ENCODE measurements at regions not wholly inside any gene's neighbourhood (a gene's known extent, or its start where the extent isn't known, plus 50 kb on each side); places are given as distances from the start of the nearest gene placed in this dataset.

DNA sequence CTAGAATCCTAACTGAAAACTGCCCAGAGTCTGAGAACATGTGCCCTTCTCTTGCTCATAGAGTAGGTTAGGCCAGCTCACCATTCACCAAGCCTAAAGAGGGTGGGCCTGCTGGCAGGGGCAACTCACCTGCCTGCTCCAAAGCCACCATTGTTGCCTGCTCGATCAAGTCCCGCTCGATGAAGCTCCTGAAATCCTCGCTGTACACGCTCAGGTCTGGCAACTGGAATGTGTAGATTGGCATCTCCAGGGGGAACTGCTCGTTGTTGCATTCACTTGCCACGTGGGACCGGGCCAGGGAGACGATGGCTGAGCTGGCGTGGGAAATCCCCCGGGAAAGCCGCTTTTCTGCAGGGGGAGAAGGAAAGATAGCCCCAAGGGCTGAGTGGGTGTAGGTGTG is 232.2 kb downstream of the KLF13 start:
- Histone ChIP-seq H3K9ac (ENCODE audit: low read depth, low read length) (no peak overlapping the region), H3K4me3 (ENCODE audit: low read depth, low read length) (no peak overlapping the region), H3K9me3 (ENCODE audit: control insufficient read depth, insufficient read depth, low read length) (no peaks in the 10 kb centered on the region), H3K4me1 (ENCODE audit: control insufficient read depth, insufficient read depth, low read length) (no peaks in the 10 kb centered on the region), H3K27me3 (ENCODE audit: control insufficient read depth, insufficient read depth, low read length) (no peaks in the 10 kb centered on the region), H3K36me3 (ENCODE audit: control insufficient read depth, insufficient read depth, low read length) (no peaks in the 10 kb centered on the region)

DNA sequence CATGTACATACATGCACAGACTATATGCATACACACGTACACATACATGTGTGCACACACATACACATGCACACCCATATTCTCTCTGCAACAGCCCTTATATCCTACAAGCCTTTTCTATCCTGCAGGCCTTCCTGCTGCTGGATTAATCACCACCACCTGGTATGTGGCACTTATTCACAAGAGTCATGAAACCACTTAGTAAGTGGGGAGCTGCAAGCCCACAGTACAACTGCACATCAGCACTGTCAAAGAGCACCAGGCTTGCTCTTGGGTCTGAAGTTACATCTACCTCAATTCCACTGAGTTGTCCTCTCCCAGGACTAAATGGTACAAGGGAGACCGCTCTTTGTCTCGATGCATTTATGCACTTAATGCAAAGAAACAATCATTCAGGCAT is 233.2 kb downstream of the KLF13 start:
- Histone ChIP-seq H3K36me3 (ENCODE audit: control insufficient read depth, insufficient read depth, low read length) (no peaks in the 10 kb centered on the region), H3K4me1 (ENCODE audit: control insufficient read depth, insufficient read depth, low read length) (no peaks in the 10 kb centered on the region), H3K9ac (ENCODE audit: low read depth, low read length) (no peak overlapping the region), H3K27me3 (ENCODE audit: control insufficient read depth, insufficient read depth, low read length) (no peaks in the 10 kb centered on the region), H3K4me3 (ENCODE audit: low read depth, low read length) (no peak overlapping the region), H3K9me3 (ENCODE audit: control insufficient read depth, insufficient read depth, low read length) (no peaks in the 10 kb centered on the region)

DNA sequence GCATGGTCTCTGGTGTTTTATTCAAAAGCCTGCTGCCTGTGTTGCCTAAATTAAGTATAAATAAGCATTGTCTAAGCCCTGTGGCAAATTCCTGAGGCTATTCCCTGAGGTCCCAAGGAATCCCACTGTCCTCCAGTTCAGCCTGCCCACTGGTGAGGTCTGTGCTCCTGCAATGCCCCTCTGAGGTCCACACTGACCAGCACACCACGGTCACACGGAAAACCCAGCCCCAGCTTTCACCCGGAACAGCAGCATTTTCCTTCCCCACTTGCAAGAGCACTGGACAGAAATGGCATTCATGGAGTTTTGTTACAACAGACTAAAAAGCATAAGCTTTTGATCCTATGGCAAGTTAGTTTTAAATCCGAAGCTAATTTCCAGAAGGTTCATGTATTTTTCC is 234.0 kb downstream of the KLF13 start:
- Histone ChIP-seq H3K9ac (ENCODE audit: low read depth, low read length) (no peak overlapping the region), H3K36me3 (ENCODE audit: control insufficient read depth, insufficient read depth, low read length) (no peaks in the 10 kb centered on the region), H3K4me3 (ENCODE audit: low read depth, low read length) (no peak overlapping the region), H3K27me3 (ENCODE audit: control insufficient read depth, insufficient read depth, low read length) (no peaks in the 10 kb centered on the region), H3K4me1 (ENCODE audit: control insufficient read depth, insufficient read depth, low read length) (no peaks in the 10 kb centered on the region), H3K9me3 (ENCODE audit: control insufficient read depth, insufficient read depth, low read length) (no peaks in the 10 kb centered on the region)

DNA sequence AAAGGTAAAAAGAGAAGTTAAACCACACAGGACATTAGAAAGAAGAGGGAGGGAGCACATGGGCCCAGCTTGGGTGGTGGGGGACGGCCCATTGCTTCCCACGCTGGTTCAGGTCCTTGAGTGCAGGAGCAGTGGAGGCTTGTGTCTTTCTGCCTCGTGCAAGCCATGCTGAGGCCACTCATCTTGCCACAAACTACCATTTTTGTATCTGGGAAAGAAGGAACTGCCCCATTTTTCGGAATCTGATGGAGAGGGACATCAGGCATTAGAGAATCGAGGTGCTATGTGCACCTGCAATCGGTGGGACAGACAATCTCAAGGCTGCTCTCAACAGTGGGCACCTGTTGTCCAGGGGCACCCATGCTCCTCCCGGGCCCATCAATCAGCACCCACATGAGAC is 234.5 kb downstream of the KLF13 start:
- no peak overlapping the region for H3K9ac ChIP-seq (ENCODE audit: low read depth, low read length)
- H3K4me3 ChIP-seq (ENCODE audit: low read depth, low read length) = no peak overlapping the region
- H3K9me3 ChIP-seq (ENCODE audit: control insufficient read depth, insufficient read depth, low read length) = no peaks in the 10 kb centered on the region
- H3K27me3 ChIP-seq (ENCODE audit: control insufficient read depth, insufficient read depth, low read length) = no peaks in the 10 kb centered on the region
- no peaks in the 10 kb centered on the region for H3K4me1 ChIP-seq (ENCODE audit: control insufficient read depth, insufficient read depth, low read length)
- no peaks in the 10 kb centered on the region for H3K36me3 ChIP-seq (ENCODE audit: control insufficient read depth, insufficient read depth, low read length)

DNA sequence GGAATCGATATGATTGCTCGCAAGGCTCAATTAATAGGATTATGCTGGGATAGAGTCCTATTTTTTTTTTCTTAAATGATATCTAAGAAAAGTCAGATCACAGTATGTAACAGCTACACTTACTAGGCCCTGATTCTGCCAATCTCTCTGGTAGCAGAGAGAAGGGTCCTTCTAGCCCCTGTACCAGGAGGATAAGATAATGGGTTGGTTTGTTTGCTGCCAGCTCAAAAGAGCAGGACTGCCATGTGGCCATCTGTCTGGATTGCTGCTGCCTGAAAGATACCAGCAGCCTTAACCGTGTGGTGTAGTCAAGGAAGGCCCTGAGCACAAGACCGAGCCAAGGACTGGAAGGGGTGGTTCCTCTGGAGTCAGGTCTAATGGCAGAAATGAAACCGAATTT is 236.4 kb downstream of the KLF13 start:
- no peaks in the 10 kb centered on the region for H3K4me1 ChIP-seq (ENCODE audit: control insufficient read depth, insufficient read depth, low read length)
- no peak overlapping the region for H3K4me3 ChIP-seq (ENCODE audit: low read depth, low read length)
- no peaks in the 10 kb centered on the region for H3K36me3 ChIP-seq (ENCODE audit: control insufficient read depth, insufficient read depth, low read length)
- H3K9ac ChIP-seq (ENCODE audit: low read depth, low read length) = no peak overlapping the region
- H3K9me3 ChIP-seq (ENCODE audit: control insufficient read depth, insufficient read depth, low read length) = peaks cover 5% of the 10 kb centered on the region
- H3K27me3 ChIP-seq (ENCODE audit: control insufficient read depth, insufficient read depth, low read length) = no peaks in the 10 kb centered on the region

DNA sequence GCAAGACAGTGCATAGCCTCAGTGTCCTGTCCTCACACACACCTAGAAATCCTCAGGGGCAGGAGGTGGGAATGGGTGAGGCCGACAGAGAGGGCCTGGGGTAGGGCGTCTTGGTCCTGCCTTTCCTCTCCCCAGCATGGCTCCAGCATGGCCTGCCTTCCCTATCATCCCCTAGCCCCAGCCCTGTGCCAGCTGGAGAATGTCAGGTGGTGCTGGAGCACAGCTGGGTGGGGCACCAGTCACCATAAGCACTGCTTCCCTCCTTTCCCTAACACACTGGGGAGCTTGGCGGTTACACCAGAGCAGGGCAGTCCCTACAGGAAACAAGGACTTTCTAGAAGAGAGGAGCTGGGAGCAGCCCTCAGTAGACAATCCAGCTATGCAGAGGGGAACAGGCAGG is 236.8 kb downstream of the KLF13 start:
- H3K9me3 ChIP-seq (ENCODE audit: control insufficient read depth, insufficient read depth, low read length) = peaks cover 5% of the 10 kb centered on the region
- H3K4me1 ChIP-seq (ENCODE audit: control insufficient read depth, insufficient read depth, low read length) = no peaks in the 10 kb centered on the region
- H3K4me3 ChIP-seq (ENCODE audit: low read depth, low read length) = no peak overlapping the region
- H3K27me3 ChIP-seq (ENCODE audit: control insufficient read depth, insufficient read depth, low read length) = no peaks in the 10 kb centered on the region
- no peak overlapping the region for H3K9ac ChIP-seq (ENCODE audit: low read depth, low read length)
- H3K36me3 ChIP-seq (ENCODE audit: control insufficient read depth, insufficient read depth, low read length) = no peaks in the 10 kb centered on the region

DNA sequence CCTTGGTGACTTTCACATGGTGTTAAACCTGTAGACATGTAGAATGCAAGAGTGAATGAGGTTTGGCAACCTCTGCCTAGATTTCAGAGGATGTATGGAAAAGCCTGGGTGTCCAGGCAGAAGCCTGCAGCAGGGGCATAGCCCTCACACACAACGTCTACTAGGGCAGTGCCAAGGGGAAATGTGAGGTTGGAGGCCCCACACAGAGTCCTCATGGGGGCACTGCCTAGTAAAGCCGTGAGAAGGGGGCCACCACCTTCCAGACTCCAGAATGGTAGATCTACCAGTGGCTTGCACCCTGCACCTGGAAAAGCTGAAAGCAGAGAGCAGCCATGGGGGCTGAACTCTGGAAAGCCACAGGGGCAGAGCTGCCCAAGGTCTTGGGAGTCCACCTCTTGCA is 241.2 kb downstream of the KLF13 start:
- Histone ChIP-seq H3K4me3 (ENCODE audit: low read depth, low read length) (no peak overlapping the region), H3K9ac (ENCODE audit: low read depth, low read length) (no peak overlapping the region), H3K4me1 (ENCODE audit: control insufficient read depth, insufficient read depth, low read length) (no peaks in the 10 kb centered on the region), H3K27me3 (ENCODE audit: control insufficient read depth, insufficient read depth, low read length) (no peaks in the 10 kb centered on the region), H3K9me3 (ENCODE audit: control insufficient read depth, insufficient read depth, low read length) (peaks cover 5% of the 10 kb centered on the region), H3K36me3 (ENCODE audit: control insufficient read depth, insufficient read depth, low read length) (no peaks in the 10 kb centered on the region)

DNA sequence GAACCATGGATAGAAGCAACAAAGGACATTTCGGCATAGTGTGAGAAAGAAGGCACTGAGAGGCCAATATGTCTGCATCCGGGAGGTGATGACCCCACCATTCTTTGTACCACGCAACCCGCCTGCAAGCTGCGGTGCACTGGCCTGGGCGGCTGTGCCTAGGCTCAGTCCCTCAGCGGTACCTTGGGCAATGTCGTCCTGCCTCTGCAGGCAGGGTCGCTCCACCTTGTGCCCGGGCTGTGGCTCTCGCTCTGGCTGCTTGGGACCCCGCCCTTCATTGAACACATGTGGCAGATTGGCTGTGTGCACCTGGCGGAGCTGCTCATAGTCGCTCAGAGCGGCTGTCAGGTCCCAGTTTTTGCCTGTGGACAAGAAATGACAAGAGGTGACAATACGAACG is 243.2 kb downstream of the KLF13 start:
- H3K27me3 ChIP-seq (ENCODE audit: control insufficient read depth, insufficient read depth, low read length) = no peaks in the 10 kb centered on the region
- H3K4me3 ChIP-seq (ENCODE audit: low read depth, low read length) = no peak overlapping the region
- H3K9ac ChIP-seq (ENCODE audit: low read depth, low read length) = no peak overlapping the region
- peaks cover 5% of the 10 kb centered on the region for H3K9me3 ChIP-seq (ENCODE audit: control insufficient read depth, insufficient read depth, low read length)
- no peaks in the 10 kb centered on the region for H3K36me3 ChIP-seq (ENCODE audit: control insufficient read depth, insufficient read depth, low read length)
- no peaks in the 10 kb centered on the region for H3K4me1 ChIP-seq (ENCODE audit: control insufficient read depth, insufficient read depth, low read length)

DNA sequence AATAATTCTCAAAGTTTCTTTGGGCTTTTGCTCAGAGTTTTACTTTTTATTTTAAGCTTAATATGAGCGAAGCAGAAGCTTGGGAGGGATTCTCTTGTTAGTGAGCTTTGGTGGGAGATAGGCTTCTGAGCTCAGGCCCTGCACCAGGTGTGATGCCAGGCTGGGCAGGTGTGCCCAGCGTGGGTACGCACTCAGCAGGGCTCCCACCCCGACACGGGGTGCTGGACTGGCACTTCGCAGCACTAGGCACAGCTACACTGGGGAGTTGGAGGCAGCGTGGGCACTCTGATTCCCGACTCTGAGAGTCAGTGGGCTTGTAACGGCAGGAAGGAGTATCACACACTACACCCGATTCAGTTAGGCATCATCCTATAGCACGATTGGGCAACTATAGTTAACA is 244.0 kb downstream of the KLF13 start:
- no peaks in the 10 kb centered on the region for H3K4me1 ChIP-seq (ENCODE audit: control insufficient read depth, insufficient read depth, low read length)
- H3K27me3 ChIP-seq (ENCODE audit: control insufficient read depth, insufficient read depth, low read length) = no peaks in the 10 kb centered on the region
- no peak overlapping the region for H3K4me3 ChIP-seq (ENCODE audit: low read depth, low read length)
- peaks cover 5% of the 10 kb centered on the region for H3K9me3 ChIP-seq (ENCODE audit: control insufficient read depth, insufficient read depth, low read length)
- H3K9ac ChIP-seq (ENCODE audit: low read depth, low read length) = no peak overlapping the region
- no peaks in the 10 kb centered on the region for H3K36me3 ChIP-seq (ENCODE audit: control insufficient read depth, insufficient read depth, low read length)

DNA sequence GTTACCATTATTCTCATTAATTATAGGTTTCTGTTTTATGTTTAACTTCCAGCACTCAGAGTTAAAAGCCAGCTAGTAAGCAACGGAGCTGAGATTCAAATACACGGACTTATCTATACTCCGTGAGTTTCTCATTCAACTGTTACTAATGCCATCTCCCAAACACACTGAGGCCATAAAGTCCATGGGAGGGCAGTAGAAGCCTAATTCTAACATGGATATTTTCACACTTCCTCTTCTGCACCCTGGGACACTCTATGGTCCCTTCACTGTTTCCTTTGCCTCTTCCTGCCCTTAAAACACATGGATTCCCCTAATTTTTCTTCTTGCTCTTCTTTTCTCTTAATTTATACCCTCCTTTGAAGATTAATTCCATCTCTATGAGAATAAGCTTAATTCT is 245.0 kb downstream of the KLF13 start:
- no peaks in the 10 kb centered on the region for H3K36me3 ChIP-seq (ENCODE audit: control insufficient read depth, insufficient read depth, low read length)
- H3K9ac ChIP-seq (ENCODE audit: low read depth, low read length) = no peak overlapping the region
- no peaks in the 10 kb centered on the region for H3K4me1 ChIP-seq (ENCODE audit: control insufficient read depth, insufficient read depth, low read length)
- H3K27me3 ChIP-seq (ENCODE audit: control insufficient read depth, insufficient read depth, low read length) = no peaks in the 10 kb centered on the region
- H3K4me3 ChIP-seq (ENCODE audit: low read depth, low read length) = no peak overlapping the region
- peaks cover 5% of the 10 kb centered on the region for H3K9me3 ChIP-seq (ENCODE audit: control insufficient read depth, insufficient read depth, low read length)

DNA sequence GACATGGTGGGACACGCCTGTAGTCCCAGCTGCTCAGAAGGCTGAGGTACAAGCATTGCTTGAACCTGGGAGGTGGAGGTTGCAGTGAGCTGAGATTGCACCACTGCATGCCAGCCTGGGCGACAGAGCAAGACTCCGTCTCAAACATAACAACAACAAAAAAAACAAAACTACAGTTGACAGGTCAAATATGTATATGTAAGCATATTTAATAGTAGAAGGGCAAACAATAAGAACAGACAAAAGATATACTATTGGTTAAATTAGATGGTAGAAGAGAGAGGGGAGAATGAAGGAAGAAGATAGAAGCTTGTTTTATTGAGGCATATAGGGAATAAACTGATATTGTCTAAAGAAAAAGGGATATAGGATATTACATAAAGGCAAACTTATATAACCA is 247.1 kb downstream of the KLF13 start:
- H3K27me3 ChIP-seq (ENCODE audit: control insufficient read depth, insufficient read depth, low read length) = no peaks in the 10 kb centered on the region
- H3K9me3 ChIP-seq (ENCODE audit: control insufficient read depth, insufficient read depth, low read length) = no peaks in the 10 kb centered on the region

DNA sequence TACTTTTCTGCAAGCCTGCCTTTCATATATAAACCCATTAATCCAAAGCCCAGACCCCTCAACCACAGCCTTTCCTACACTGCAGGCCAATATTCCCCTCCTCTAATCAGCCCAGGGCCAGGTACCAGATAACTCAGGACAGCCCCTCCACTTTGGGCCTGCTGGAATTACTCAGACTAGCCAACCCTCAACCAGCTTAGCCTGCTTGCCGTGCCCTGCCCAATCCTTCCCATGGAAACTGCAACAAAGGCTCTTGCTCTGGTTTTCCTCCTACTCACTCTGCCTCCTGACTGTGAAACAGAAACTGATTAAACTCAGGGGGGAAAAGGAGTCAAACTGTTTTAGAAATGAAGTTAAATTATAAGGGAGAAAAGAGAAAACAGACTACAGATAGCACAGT is 248.1 kb downstream of the KLF13 start:
- Histone ChIP-seq H3K36me3 (ENCODE audit: control insufficient read depth, insufficient read depth, low read length) (no peaks in the 10 kb centered on the region), H3K4me1 (ENCODE audit: control insufficient read depth, insufficient read depth, low read length) (no peaks in the 10 kb centered on the region), H3K27me3 (ENCODE audit: control insufficient read depth, insufficient read depth, low read length) (no peaks in the 10 kb centered on the region), H3K9ac (ENCODE audit: low read depth, low read length) (no peak overlapping the region), H3K4me3 (ENCODE audit: low read depth, low read length) (no peak overlapping the region), H3K9me3 (ENCODE audit: control insufficient read depth, insufficient read depth, low read length) (no peaks in the 10 kb centered on the region)

More for the DNA sequence above, 247.1 kb downstream of the KLF13 start:
- H3K36me3 ChIP-seq (ENCODE audit: control insufficient read depth, insufficient read depth, low read length) = no peaks in the 10 kb centered on the region
- no peaks in the 10 kb centered on the region for H3K4me1 ChIP-seq (ENCODE audit: control insufficient read depth, insufficient read depth, low read length)
- no peak overlapping the region for H3K9ac ChIP-seq (ENCODE audit: low read depth, low read length)
- H3K4me3 ChIP-seq (ENCODE audit: low read depth, low read length) = no peak overlapping the region

DNA sequence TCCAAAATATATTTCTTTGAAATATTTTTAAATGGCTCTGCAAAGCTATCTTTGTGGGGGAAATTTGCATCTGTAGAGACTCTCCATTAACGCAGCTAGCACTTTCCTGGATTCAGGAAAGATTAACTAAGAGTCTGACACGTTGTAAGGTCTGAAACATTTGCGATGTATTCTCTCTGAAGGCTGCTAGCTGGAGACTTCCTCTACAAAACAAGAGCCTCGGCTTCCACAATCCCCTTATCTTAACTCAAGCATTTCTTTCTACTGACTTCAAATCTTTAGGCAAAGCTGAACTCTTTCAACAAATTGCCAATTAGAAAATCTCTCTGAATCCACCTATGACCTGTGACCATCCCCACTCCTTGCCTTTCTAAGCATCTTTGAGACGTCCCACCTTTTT is 250.5 kb downstream of the KLF13 start:
- Histone ChIP-seq H3K27me3 (ENCODE audit: control insufficient read depth, insufficient read depth, low read length) (no peaks in the 10 kb centered on the region), H3K9me3 (ENCODE audit: control insufficient read depth, insufficient read depth, low read length) (no peaks in the 10 kb centered on the region), H3K4me3 (ENCODE audit: low read depth, low read length) (no peak overlapping the region), H3K4me1 (ENCODE audit: control insufficient read depth, insufficient read depth, low read length) (no peaks in the 10 kb centered on the region), H3K36me3 (ENCODE audit: control insufficient read depth, insufficient read depth, low read length) (no peaks in the 10 kb centered on the region), H3K9ac (ENCODE audit: low read depth, low read length) (no peak overlapping the region)

All from iPS-15b (cell line).